GM21390 (cell line): ENCODE measurements at regions not wholly inside any gene's neighbourhood (a gene's known extent, or its start where the extent isn't known, plus 50 kb on each side); places are given as distances from the start of the nearest gene placed in this dataset.

ENCODE experiments used
- ATAC-seq: cut with Tn5 transposase; IDR thresholded peaks from one replicate; pipeline ENCODE4 v1.9.1; 2021; ENCODE audit not compliant: unreplicated experiment

GRCh38 chr22:49155039-49155769, 672.5 kb downstream of the BRD1 start:
- no peak for ATAC-seq

DNA sequence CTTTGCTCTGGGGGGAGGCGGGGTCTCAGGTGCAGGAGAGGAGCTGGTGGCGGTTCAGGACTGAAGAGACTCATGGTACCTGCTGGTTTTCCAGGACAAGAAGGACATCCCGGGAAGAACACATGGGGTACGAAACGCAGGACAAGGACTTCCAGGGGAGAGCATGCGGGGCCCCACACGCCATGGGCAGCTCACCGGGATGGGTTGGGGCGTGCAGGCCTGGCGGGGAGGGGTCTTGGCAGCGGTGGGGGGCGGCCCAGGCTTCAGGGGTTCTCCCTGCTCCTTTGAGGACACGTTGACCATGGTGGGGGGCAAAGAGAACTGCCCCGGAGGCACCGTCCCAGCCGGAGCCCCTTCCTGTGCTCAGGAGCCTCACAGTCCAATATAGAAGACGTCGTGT, 673.2 kb downstream of the BRD1 start:
- no peak for ATAC-seq

DNA sequence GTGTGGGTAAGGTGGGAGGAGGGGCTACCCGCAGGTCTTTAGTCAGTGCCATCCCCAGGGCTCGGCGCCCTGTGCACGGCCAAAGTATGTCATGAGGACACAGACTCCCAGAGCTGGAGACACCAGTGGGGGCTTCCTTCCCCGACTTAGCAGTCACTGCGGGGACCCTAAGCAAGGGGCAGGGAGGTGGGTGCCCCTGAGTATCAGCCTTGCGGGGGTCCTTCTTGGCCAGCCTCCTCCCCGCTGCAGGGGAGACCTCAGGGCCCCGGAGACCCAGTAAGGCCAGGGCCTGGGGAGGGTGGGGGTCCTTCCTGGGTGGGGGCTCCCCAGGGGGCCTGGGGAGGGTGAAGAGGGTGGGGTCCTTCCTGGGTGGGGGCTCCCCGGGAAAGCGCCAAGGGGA, 673.8 kb downstream of the BRD1 start:
- no peak for ATAC-seq

DNA sequence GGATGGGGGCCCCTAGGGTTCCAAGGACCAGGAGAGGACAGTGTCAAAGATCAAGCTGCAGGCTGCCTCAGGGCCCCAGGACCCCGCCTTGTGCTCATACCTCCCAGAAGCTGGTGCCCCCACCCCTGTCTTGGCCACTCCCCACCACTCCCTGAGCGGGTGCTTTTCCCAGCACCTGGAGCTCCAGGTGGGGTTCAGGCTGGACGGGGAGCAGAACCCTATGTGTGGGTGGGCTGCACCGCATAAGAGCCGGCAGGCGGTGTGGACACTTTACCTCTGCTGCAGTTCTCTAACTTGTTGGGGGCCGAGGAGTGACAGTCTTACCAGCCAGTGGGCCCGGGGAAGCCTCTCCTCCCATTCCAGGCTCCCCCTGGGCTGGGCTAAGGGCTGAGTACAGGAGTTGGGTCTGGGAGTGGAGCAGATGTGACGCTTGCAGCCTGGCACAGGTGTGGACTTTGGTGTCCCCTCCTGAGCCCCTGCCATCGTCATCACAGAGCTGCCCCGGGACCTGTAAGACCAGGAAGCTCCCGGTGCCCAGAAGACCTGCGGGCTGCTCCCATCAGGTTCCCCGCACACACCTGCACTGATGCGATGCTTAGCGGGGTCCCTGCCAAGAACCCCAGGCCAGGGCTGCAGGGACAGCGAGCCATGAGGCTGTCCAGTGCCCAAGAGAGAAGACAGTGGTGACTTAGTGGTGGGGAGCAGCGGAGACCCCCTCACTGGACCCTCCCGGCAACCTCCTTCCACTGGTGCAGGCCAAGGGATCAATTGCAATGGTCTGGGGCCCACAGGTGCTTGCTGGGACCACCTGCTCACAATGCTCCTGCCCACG, 674.5 kb downstream of the BRD1 start:
- ATAC-seq: no peak

GRCh38 chr22:49152127-49152938, 675.3 kb downstream of the BRD1 start:
- ATAC-seq: no peak

GRCh38 chr22:49151256-49152126, 676.2 kb downstream of the BRD1 start:
- no peak for ATAC-seq

DNA sequence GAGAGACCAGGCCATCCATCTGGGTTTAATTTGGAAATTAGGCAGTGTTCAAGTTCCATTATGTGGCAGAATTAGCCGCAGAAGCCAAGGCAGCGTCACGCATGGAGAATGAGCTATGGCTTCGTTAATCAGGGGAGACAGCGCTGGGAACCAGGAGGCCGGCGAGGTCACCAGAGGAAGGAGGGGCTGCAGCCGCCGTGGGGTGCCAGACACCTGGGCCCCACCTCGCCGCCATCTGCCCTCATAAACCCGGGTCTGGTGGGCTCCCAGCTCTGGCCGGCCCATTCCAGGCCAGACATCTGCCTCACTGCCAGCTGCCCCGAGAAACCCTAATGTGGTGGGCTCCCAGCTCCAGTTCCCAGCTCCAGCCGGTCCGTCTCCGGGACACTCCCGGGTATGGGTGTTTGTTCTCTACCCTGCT, 676.9 kb downstream of the BRD1 start:
- no peak for ATAC-seq

GRCh38 chr22:49149721-49150608, 677.7 kb downstream of the BRD1 start:
- no peak for ATAC-seq

DNA sequence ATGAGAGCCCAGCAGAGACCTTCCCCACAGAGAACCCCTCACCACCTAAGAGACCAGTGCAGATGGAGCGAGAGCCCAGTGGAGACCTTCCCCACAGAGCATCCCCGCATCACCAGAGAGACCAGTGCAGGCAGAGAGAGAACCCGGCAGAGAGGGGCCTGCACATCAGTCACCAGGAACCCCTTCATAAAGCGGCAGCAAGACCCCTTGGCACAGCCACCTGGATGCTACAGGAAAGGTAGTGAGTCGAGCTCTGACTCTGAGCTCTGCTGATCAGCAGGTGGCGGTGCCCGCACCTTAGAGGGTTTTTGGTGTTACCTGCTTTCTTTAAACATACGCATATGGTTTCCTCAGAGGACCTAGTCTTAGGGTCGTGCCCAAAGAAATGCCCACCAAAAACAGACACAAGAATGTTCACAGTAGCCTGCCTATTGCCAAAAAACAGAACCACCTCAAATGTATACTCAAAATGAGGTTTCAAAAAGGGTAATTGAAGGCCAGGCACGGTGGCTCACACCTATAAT, 678.7 kb downstream of the BRD1 start:
- ATAC-seq: no peak

DNA sequence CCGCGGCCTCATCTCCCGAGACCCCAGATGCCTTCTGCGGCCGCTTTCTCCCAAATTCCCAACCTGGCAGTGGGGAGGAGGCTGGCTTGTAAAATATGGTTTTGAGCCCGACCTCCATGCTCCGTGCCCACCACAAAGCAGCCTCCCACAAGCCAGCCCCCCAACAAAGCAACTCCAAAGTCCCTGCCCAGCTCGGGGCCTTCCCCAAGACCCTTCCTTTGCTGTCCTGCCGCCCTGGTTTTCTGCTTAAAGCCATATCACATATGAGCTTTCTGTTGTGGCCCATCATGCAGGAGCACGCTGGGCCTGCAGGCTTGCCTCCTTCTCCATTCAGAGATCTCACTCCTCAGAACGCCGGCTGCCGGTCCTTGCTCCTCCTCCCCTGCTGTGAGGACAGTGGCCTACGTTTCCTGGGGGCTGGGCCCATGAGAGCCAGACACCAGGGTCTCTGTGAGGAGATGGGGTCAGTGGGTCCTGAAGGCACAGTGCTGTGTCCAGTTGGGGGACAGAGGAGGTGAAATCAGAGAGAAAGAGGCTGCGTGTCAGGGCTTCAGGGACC, 680.0 kb downstream of the BRD1 start:
- ATAC-seq: no peak

- ATAC-seq: no peak
Measured at GRCh38 chr22:49147171-49147570, 680.5 kb downstream of the BRD1 start.

GRCh38 chr22:49146511-49146910, 681.2 kb downstream of the BRD1 start:
- ATAC-seq: no peak

DNA sequence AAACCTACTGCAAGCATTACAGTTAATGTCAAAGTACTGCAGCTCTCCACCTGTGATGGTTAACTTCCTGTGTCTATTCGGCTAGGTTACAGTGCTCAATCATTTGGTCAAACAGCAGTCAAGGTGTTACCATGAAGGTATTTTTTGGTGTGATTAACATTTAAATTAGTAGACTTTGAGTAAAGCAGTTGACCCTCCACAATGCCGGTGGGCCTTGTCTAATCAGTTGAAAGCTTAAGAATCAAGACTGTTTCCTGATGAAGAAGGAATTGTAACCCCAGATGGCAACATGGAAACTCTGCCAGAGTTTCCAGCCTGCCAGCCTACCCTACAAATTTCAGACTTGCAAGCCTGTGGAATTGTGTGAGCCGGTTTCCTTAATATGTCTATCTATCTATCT, 683.9 kb downstream of the BRD1 start:
- no peak for ATAC-seq

GRCh38 chr22:49142891-49143290, 684.8 kb downstream of the BRD1 start:
- no peak for ATAC-seq

- ATAC-seq: no peak
Measured at GRCh38 chr22:49142296-49142695, 685.4 kb downstream of the BRD1 start.

GRCh38 chr22:49141761-49142160, 685.9 kb downstream of the BRD1 start:
- ATAC-seq: no peak

GRCh38 chr22:49140911-49141665, 686.6 kb downstream of the BRD1 start:
- no peak for ATAC-seq

- no peak for ATAC-seq
Measured at GRCh38 chr22:49139492-49140151, 688.1 kb downstream of the BRD1 start.
